ENCODE measurements at regions not wholly inside any gene's neighbourhood (a gene's known extent, or its start where the extent isn't known, plus 50 kb on each side); places are given as distances from the start of the nearest gene placed in this dataset.
"Not testable (repeated sequence)": the region's sequence is repeated elsewhere in the genome, so short reads cannot be mapped to it uniquely, and the experiment has no call there.

GRCh38 chr20:29324516-29325303, 1932.8 kb upstream of the DEFB115 start:
- not testable (repeated sequence) for H3K27ac ChIP-seq (replicated peaks); H3K27me3 ChIP-seq (ENCODE audit: insufficient read depth, poor library complexity, severe bottlenecking); DNase-seq (ENCODE audit: low read depth in 1 of 2, low spot score in 1 of 2); H3K4me3 ChIP-seq (replicated peaks; ENCODE audit: insufficient read depth, low read length)

- H3K27me3 ChIP-seq (ENCODE audit: insufficient read depth, poor library complexity, severe bottlenecking) = no peaks in the 10 kb centered on the region
- TF ChIP-seq SPI1 (IDR thresholded peaks at IDR 0.05; ENCODE audit: borderline replicate concordance, low read depth) (no peak), POLR2AphosphoS5 (IDR thresholded peaks at IDR 0.05; ENCODE audit: low read depth) (no peak), REST (IDR thresholded peaks at IDR 0.05; ENCODE audit: insufficient replicate concordance, low read depth) (no peak), CTCF (IDR thresholded peaks at IDR 0.05; ENCODE audit: insufficient read depth, low read length) (no peak), GABPA (IDR thresholded peaks at IDR 0.05; ENCODE audit: low read depth) (no peak)
- DNase-seq (ENCODE audit: low read depth in 1 of 2, low spot score in 1 of 2) = no peak
- H3K4me3 ChIP-seq (replicated peaks; ENCODE audit: insufficient read depth, low read length) = no peak overlapping the region
- no peak overlapping the region for H3K27ac ChIP-seq (replicated peaks)
Observed at GRCh38 chr20:29325304-29325640, 1932.2 kb upstream of the DEFB115 start.

- H3K27ac ChIP-seq (replicated peaks); H3K4me3 ChIP-seq (replicated peaks; ENCODE audit: insufficient read depth, low read length); H3K27me3 ChIP-seq (ENCODE audit: insufficient read depth, poor library complexity, severe bottlenecking); DNase-seq (ENCODE audit: low read depth in 1 of 2, low spot score in 1 of 2): not testable (repeated sequence)
Observed at GRCh38 chr20:29325781-29326180, 1931.7 kb upstream of the DEFB115 start.

- Histone ChIP-seq H3K27me3 (ENCODE audit: insufficient read depth, poor library complexity, severe bottlenecking) (no peaks in the 10 kb centered on the region), H3K4me3 (replicated peaks; ENCODE audit: insufficient read depth, low read length) (no peak overlapping the region), H3K27ac (replicated peaks) (no peak overlapping the region)
- no peak for DNase-seq (ENCODE audit: low read depth in 1 of 2, low spot score in 1 of 2)
- TF ChIP-seq REST (IDR thresholded peaks at IDR 0.05; ENCODE audit: insufficient replicate concordance, low read depth) (no peak), GABPA (IDR thresholded peaks at IDR 0.05; ENCODE audit: low read depth) (no peak), POLR2AphosphoS5 (IDR thresholded peaks at IDR 0.05; ENCODE audit: low read depth) (no peak), CTCF (IDR thresholded peaks at IDR 0.05; ENCODE audit: insufficient read depth, low read length) (no peak), SPI1 (IDR thresholded peaks at IDR 0.05; ENCODE audit: borderline replicate concordance, low read depth) (no peak)
Observed at GRCh38 chr20:29326376-29327070, 1930.9 kb upstream of the DEFB115 start.

- not testable (repeated sequence) for DNase-seq (ENCODE audit: low read depth in 1 of 2, low spot score in 1 of 2); H3K27me3 ChIP-seq (ENCODE audit: insufficient read depth, poor library complexity, severe bottlenecking); H3K4me3 ChIP-seq (replicated peaks; ENCODE audit: insufficient read depth, low read length); H3K27ac ChIP-seq (replicated peaks)
Observed at GRCh38 chr20:29327600-29328420, 1929.7 kb upstream of the DEFB115 start.

GRCh38 chr20:29330429-29331115, 1926.9 kb upstream of the DEFB115 start:
- H3K27ac ChIP-seq (replicated peaks); DNase-seq (ENCODE audit: low read depth in 1 of 2, low spot score in 1 of 2); H3K4me3 ChIP-seq (replicated peaks; ENCODE audit: insufficient read depth, low read length); H3K27me3 ChIP-seq (ENCODE audit: insufficient read depth, poor library complexity, severe bottlenecking): not testable (repeated sequence)

All from HL-60 (cell line).